ENCODE measurements at regions not wholly inside any gene's neighbourhood (a gene's known extent, or its start where the extent isn't known, plus 50 kb on each side); places are given as distances from the start of the nearest gene placed in this dataset.

DNA sequence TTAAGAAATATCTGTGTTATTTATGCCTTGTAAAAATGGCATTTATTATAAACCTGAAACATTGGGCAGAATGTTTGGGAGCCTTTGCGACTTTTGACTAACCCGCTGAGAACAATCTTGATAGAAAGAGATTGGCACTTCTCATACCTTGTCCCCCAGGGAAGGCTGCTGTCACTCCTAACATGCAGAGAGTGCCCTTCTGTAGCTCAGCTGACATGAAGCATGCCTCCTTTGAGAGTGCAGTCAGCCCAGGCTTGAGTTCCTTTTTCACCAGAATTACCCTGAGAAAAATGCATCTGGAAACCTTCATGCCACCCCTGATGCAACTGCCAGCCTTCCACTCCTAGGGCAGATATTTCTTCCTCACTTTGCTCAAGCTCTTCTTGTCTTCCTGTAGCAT, 569.2 kb upstream of the ARPP21 start:
- TF ChIP-seq, protein P1, sequence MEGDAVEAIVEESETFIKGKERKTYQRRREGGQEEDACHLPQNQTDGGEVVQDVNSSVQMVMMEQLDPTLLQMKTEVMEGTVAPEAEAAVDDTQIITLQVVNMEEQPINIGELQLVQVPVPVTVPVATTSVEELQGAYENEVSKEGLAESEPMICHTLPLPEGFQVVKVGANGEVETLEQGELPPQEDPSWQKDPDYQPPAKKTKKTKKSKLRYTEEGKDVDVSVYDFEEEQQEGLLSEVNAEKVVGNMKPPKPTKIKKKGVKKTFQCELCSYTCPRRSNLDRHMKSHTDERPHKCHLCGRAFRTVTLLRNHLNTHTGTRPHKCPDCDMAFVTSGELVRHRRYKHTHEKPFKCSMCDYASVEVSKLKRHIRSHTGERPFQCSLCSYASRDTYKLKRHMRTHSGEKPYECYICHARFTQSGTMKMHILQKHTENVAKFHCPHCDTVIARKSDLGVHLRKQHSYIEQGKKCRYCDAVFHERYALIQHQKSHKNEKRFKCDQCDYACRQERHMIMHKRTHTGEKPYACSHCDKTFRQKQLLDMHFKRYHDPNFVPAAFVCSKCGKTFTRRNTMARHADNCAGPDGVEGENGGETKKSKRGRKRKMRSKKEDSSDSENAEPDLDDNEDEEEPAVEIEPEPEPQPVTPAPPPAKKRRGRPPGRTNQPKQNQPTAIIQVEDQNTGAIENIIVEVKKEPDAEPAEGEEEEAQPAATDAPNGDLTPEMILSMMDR (IDR thresholded peaks at IDR 0.05; ENCODE audit: insufficient read depth, low read depth, low read length, missing control alignments), result no peak
- no peak for DNase-seq (ENCODE audit: low read depth)
- H3K4me3 ChIP-seq (ENCODE audit: low read length), result no peak overlapping the region

DNA sequence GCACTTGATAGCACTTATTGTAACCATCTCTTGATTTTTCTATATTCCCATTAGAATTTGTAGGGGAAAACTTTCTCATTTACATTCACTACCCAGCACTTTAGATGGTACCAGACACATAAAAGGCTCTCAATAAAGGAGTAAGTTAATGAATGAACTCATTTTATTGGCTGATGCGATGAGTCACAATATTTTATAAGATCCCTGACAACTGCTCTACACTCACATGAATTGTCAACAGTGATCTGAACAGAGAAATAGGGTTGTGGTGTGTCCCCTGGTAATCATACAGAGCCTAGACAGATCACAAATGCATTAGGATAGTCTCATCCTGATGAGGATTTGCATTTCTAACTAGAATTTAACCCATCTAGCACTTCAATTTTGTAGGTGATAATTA, 567.6 kb upstream of the ARPP21 start:
- H3K4me3 ChIP-seq (ENCODE audit: low read length), result no peak overlapping the region
- TF ChIP-seq, protein P1 (IDR thresholded peaks at IDR 0.05; ENCODE audit: insufficient read depth, low read depth, low read length, missing control alignments), result no peak
- no peak for DNase-seq (ENCODE audit: low read depth)

DNA sequence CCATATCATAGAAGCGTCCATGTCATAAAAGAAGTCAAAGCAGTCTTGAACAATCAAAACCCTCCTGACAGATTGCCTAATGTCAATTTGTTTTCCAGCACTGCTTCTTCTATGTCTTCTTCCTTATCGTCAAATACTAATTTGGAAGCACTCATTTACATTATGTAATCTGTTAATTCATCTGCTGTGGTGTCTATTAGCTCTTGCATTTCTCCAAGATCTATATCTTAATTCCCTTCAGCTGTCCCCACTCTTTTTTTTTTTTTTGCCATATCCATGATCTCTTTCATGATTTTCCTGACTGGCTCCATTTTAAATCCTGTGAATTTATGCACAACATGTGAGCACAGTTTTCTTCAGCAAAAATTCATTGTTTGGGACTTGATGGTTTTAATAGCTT, 560.5 kb upstream of the ARPP21 start:
- H3K4me3 ChIP-seq (ENCODE audit: low read length), result no peak overlapping the region
- no peak for DNase-seq (ENCODE audit: low read depth)
- TF ChIP-seq, protein P1 (IDR thresholded peaks at IDR 0.05; ENCODE audit: insufficient read depth, low read depth, low read length, missing control alignments), result no peak

DNA sequence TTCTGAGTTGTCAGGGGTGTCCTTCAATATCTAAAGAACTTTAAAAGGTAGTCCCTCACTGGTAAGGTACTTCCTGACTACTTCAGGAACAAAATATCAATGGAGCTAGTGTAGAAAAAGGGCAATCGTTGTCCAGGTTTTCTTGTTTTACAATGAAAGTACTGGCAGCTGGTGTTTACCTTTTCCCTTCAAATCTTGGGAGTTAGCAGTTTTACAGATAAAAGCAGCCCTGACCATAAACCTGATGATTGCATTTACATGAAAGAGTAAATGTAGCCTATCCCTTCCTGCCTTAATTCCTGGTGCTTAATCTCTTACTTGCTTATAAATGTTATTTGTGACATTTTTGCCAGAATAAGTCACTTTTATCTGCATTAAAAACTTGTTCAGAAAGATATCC, 559.9 kb upstream of the ARPP21 start:
- TF ChIP-seq, protein P1 (IDR thresholded peaks at IDR 0.05; ENCODE audit: insufficient read depth, low read depth, low read length, missing control alignments), result no peak
- no peak overlapping the region for H3K4me3 ChIP-seq (ENCODE audit: low read length)

DNA sequence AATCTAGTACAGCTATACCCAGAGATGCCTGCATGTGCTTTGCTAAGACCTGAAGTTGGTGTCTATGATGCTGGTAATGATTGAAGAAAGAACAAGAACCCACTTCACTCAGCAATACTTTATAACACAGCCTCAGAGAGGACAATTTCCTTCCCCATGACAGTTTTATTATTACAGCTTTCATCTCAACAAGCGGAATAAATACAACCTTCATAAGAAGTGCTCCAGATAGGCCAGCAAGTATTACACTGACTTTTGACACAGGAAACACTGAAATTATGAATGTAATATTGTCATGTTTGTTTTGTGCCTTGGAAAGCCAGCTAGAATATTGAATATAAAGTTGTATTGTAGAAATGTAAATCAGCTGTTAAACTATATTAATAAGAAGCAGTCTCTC, 557.4 kb upstream of the ARPP21 start:
- no peak for DNase-seq (ENCODE audit: low read depth)
- TF ChIP-seq, protein P1 (IDR thresholded peaks at IDR 0.05; ENCODE audit: insufficient read depth, low read depth, low read length, missing control alignments), result no peak
- no peak overlapping the region for H3K4me3 ChIP-seq (ENCODE audit: low read length)

More for the DNA sequence above, 559.9 kb upstream of the ARPP21 start:
- no peak for DNase-seq (ENCODE audit: low read depth)

DNA sequence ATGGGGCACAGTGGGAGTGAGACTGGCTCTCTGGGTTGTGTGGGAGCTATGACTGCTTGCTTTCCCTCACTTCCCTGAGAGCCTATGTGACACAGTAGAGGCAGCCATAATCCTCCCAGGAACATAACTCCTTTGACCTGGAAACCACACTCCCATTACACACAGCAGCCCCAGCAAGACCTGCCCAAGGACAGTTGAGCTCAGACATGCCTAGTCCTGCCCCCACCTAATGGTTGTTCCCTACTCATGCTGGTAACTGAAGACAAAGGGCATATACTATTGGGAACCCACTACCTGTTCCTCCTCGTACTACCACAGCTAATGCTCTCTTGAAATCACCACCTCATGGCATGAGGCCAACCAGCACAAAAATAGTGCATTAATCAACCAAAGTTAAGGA, 550.4 kb upstream of the ARPP21 start:
- H3K4me3 ChIP-seq (ENCODE audit: low read length), result no peak overlapping the region
- peak; percentile 2 for DNase-seq (ENCODE audit: low read depth)
- TF ChIP-seq, protein P1 (IDR thresholded peaks at IDR 0.05; ENCODE audit: insufficient read depth, low read depth, low read length, missing control alignments), result no peak

DNA sequence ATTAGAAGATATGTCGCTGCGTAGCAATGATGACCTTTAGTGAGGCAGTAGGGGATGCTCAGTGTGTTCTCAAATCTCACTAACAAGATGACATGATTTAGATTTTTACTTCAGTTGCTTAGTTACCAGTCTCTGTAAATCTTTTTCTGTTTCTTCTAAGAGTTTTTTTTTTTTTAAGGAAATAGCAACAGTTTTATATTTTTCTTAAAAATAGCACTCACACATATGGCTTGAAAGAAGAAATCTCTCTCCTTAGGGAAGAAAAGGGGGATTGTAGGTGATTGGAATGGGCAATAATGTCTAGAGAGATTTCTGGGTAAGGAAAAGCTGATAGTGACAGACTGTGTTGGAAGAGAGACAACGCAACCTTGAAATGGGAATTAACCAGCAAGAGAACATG, 524.6 kb upstream of the ARPP21 start:
- H3K4me3 ChIP-seq (ENCODE audit: low read length), result no peak overlapping the region
- no peak for DNase-seq (ENCODE audit: low read depth)
- TF ChIP-seq, protein P1 (IDR thresholded peaks at IDR 0.05; ENCODE audit: insufficient read depth, low read depth, low read length, missing control alignments), result no peak
